NOMO-1 (cell line): ENCODE measurements at regions not wholly inside any gene's neighbourhood (a gene's known extent, or its start where the extent isn't known, plus 50 kb on each side); places are given as distances from the start of the nearest gene placed in this dataset.
"Not testable (repeated sequence)": the region's sequence is repeated elsewhere in the genome, so short reads cannot be mapped to it uniquely, and the experiment has no call there.

Experiments
- DNase-seq, 2 experiments: peaks; one replicate each; lab custom pipeline; 2025; ENCODE audit not compliant: unreplicated experiment in 2 of 2; lab: John Stamatoyannopoulos, UW

GRCh38 chrX:69431420-69431819 is 72.7 kb upstream of the NALF2 start:
- no peak for DNase-seq

GRCh38 chrX:69430785-69431184 is 73.3 kb upstream of the NALF2 start:
- no peak for DNase-seq

GRCh38 chrX:69429339-69430015 is 74.6 kb upstream of the NALF2 start:
- no peak for DNase-seq

GRCh38 chrX:69428216-69428615 is 75.9 kb upstream of the NALF2 start:
- no peak for DNase-seq

- no peak for DNase-seq
Observed at GRCh38 chrX:69424910-69425309, 79.2 kb upstream of the NALF2 start.

GRCh38 chrX:69424161-69424560 is 80.0 kb upstream of the NALF2 start:
- DNase-seq, result no peak

GRCh38 chrX:69422208-69422607 is 81.9 kb upstream of the NALF2 start:
- not testable (repeated sequence) for DNase-seq

- no peak for DNase-seq
Observed at GRCh38 chrX:69415698-69416097, 88.4 kb upstream of the NALF2 start.

GRCh38 chrX:69412661-69413060 is 91.5 kb upstream of the NALF2 start:
- DNase-seq, result no peak

- DNase-seq, result no peak
Observed at GRCh38 chrX:69398881-69399280, 105.2 kb upstream of the NALF2 start.

- no peak for DNase-seq
Observed at GRCh38 chrX:69396916-69397315, 107.2 kb upstream of the NALF2 start.

GRCh38 chrX:69395306-69395705 is 108.8 kb upstream of the NALF2 start:
- DNase-seq, result no peak

GRCh38 chrX:69389101-69389501 is 115.0 kb upstream of the NALF2 start:
- no peak for DNase-seq

GRCh38 chrX:69388526-69388925 is 115.6 kb upstream of the NALF2 start:
- DNase-seq, result no peak

- DNase-seq, result peak in 1 of 2 experiments; percentile 4
Observed at GRCh38 chrX:69387567-69388487, 116.3 kb upstream of the NALF2 start.

GRCh38 chrX:69386681-69387080 is 117.4 kb upstream of the NALF2 start:
- no peak for DNase-seq

GRCh38 chrX:69379412-69379811 is 124.7 kb upstream of the NALF2 start:
- DNase-seq, result no peak

GRCh38 chrX:69374569-69374968 is 129.6 kb upstream of the NALF2 start:
- DNase-seq, result no peak

- DNase-seq, result no peak
Observed at GRCh38 chrX:69372435-69372834, 131.7 kb upstream of the NALF2 start.

GRCh38 chrX:69371159-69371558 is 133.0 kb upstream of the NALF2 start:
- no peak for DNase-seq

- no peak for DNase-seq
Observed at GRCh38 chrX:69369999-69370398, 134.1 kb upstream of the NALF2 start.

- DNase-seq, result no peak
Observed at GRCh38 chrX:69366183-69366582, 137.9 kb upstream of the NALF2 start.
